ENCODE measurements at regions not wholly inside any gene's neighbourhood (a gene's known extent, or its start where the extent isn't known, plus 50 kb on each side); places are given as distances from the start of the nearest gene placed in this dataset.

- no peak for DNase-seq (ENCODE audit: low read depth)
These were observed 372.1 kb upstream of the NR2F2 start for GRCh38 chr15:95958382-95958781.

GRCh38 chr15:95968856-95969255, 361.6 kb upstream of the NR2F2 start:
- DNase-seq (ENCODE audit: low read depth): no peak

DNA sequence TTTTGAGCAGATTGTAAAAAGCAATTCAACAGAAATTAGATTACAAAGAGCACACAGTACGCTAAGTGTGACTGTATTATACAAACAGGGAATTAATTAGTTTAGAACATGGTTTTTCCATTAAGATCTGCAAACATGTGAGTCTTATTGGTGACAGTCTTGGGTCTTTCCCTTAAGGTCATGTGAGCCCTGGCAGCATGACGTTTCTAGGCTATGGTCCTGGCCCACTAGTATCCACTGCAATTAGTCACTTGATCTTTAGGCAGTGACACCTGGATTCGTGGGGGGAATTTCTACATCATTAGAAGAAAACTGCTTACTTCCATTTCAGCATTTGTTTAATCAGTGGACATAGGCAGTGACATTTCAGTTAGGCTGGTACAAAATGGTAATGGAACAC, 360.2 kb upstream of the NR2F2 start:
- no peak for DNase-seq (ENCODE audit: low read depth)

DNA sequence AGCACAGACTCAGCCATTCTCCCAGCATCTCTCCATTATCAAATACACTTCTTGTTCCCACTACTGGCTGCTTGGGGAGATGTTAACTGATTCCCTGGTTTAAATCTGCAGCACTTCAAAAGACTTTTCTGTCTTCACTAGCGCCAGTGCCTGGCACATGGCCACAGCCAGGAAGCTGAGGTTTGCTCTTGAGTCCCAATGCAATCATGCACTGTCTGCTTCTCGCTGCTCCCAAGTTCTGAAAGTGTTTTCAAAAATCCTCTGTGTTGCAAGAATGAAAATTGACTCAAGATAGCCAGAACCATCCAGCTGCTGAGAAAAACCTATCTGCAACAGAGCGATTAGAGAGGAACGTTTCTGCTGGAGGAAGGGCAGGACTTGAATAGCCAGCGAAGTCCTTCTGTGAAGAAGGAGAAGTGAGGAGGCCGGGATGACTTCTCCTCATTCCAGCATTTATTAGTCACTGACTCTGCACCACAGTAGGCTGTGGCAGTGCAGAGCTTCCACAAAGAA, 358.4 kb upstream of the NR2F2 start:
- DNase-seq (ENCODE audit: low read depth): no peak

DNA sequence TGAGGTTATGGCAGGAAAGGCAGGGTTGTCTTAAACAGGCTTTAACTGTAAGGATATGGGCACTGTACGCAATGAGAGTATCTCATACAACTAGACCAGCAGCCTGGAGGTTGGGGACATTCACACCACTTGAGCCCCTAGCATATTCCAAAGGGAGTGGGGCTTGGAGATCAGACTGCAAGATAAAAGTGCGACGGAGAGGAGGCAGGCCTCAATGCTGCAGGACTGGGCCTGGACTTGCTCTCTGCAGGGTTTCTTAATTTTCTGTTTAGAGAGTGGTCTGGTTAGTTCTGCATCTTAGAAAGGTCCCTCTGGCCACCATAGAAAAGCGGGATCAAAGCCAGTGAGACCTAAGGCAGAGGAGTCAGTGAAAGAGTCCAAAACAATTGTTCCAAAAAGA, 357.7 kb upstream of the NR2F2 start:
- no peak for DNase-seq (ENCODE audit: low read depth)

DNA sequence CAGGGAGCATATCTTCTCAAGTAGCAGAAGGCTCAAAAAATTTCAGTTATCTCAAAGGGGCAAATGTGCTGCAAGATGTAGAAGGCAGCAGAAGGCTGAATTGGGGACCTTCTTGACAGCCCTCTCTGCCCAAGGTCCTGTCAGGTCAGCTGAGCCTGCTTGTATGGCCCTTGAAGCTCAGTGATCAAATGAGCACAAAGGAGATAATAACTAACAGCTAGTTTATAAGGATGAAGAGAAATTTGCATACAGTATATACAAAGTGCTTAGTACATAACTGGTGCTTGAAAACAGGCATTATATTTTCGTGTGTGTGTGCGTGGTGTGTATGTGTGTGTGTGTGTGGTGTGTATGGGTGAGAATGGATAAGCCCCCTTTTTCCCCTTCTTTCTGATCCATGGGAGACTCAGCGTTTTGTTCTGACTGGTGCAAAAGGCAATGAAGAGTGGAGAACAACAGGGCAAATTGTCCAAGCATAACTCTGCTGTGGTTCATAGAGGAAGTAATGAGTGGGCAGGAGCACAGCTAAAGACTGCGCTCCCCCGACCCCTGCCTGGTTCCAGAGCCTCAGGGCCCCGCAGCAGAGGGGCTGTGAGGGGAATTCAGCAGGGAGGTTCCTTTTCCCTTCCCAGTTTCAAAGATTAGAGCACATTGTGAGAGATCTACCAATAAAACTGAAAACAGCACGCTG, 356.8 kb upstream of the NR2F2 start:
- no peak for DNase-seq (ENCODE audit: low read depth)

GRCh38 chr15:95975212-95975611, 355.3 kb upstream of the NR2F2 start:
- DNase-seq (ENCODE audit: low read depth): no peak

GRCh38 chr15:95979286-95979685, 351.2 kb upstream of the NR2F2 start:
- DNase-seq (ENCODE audit: low read depth): no peak

GRCh38 chr15:95981209-95981608, 349.3 kb upstream of the NR2F2 start:
- no peak for DNase-seq (ENCODE audit: low read depth)

DNA sequence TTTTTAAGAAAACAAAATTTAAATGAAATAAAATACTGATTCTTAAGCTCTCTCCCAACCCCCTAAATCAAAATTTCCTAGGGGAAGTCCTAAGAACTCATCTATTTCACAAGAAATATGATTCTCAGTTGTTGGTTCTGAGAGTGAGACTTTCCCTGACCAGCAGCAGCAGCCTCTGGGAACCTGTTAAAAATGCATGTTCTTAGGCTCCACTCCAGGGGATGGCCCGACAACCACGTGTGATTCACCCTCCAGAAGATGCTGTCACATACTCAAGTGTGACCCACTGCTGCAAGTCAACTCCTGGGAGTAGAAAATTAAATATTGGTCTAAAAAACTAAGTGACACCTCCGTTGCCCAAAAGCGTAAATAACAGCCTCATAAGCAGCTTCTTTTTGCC, 343.2 kb upstream of the NR2F2 start:
- DNase-seq (ENCODE audit: low read depth): no peak

DNA sequence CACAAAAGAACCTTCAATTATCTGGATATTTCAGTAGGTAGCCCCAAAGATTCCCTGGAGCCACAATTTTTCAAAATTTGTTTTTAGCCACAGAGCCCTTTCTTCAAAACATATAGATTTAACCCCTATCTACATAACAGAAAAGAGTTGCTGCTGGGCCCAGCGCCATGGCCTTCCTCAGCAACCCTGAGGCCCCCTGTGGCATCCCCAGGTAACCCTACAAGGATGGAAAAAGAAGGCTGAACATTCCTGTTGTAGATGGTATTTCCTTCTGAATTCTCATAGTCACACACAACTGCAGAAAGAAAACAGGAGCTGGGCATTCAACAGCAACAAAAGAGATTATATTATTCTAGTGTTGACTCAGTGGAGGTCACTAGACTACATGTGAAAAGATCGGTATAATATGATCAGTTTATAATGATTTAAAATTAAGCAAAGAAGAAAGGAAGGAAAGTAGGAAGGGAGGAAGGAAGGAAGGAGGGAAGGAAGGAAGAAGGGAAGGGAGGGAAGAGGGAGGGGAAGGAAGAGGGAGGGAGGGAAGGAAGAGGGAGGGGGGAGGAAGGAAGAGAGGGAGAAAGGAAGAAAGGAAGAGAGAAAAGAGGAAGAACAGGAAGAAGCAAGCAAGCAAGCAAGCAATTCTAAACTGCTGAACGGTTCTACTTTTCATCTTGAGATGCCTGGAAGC, 342.5 kb upstream of the NR2F2 start:
- DNase-seq (ENCODE audit: low read depth): no peak

DNA sequence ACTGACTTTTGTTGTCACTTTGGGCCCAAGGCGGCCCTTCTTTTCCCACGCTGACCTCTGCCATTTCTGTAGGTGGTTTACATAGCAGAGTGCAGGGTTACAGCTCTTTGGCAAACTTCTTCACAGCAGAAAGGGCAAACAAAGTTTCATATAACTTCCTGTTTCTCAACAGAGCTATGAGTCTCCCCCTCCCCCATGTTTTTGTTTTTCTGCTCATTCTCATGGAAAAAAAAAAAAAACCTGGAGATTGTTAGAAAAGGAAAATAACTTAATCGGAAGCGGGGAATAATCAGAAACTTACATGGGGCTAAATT, 342.0 kb upstream of the NR2F2 start:
- DNase-seq (ENCODE audit: low read depth): no peak

- DNase-seq (ENCODE audit: low read depth): no peak
These were observed 341.1 kb upstream of the NR2F2 start for GRCh38 chr15:95989392-95989791.

- DNase-seq (ENCODE audit: low read depth): no peak
These were observed 339.7 kb upstream of the NR2F2 start for GRCh38 chr15:95990833-95991232.

DNA sequence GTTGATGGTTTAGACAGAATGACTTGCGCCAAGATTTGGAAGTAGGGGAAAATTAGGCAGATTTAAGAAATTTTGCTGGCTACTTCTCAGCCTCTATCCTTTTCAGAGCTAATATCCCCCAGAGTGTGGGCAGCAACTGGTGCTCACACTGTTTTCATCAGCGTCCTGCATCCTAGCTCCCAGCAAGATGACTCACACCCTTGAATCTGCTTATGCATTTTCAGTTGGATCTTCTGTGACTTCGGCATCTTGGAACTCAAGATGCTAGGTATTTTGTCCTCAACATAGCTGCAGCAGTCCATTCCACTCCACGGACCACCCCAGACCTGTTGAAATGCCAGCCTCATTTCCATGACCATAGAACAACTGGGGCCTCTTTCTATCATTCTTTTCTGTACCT, 336.1 kb upstream of the NR2F2 start:
- no peak for DNase-seq (ENCODE audit: low read depth)

GRCh38 chr15:95995375-95996168, 334.9 kb upstream of the NR2F2 start:
- no peak for DNase-seq (ENCODE audit: low read depth)

- no peak for DNase-seq (ENCODE audit: low read depth)
These were observed 334.0 kb upstream of the NR2F2 start for GRCh38 chr15:95996494-95996893.

GRCh38 chr15:95998935-95999334, 331.6 kb upstream of the NR2F2 start:
- no peak for DNase-seq (ENCODE audit: low read depth)

- no peak for DNase-seq (ENCODE audit: low read depth)
These were observed 327.3 kb upstream of the NR2F2 start for GRCh38 chr15:96002890-96003859.

DNA sequence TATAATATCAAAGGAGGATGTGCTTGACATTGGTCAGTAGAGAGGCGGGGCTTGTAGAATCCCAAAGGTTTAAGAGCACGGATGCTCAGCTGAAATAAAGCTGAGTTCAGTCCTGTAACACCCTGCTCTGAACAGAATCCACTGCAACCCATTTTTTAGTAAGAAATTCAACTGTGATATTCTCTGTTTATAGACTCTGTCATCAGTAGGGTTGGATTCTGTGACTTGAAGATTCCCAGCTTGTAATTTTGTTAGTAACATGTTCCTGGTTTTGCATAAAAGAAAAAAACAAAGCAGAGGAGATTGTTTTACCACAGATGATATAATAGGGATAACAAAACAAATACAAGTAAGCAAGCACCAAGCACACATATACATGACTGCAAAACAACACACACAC, 324.6 kb upstream of the NR2F2 start:
- DNase-seq (ENCODE audit: low read depth): no peak

DNA sequence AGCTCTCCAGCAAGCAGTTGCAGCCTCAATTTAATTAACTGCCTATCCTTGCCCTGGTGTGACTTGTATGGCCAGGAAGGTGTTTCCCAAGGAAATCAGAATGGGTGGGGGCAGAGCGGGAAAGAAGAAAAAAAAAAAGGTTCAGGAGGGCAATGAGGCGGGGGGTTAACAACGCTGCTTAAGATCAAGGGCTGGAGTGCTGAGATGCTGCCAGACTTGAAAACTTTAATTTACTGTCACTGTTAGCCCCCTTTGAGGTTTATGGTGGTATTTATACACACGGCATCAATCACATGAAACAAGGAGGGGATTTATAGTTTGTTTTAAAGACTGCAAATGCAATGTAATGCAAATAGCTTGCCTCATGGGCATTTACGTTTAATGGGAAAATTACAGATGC, 319.4 kb upstream of the NR2F2 start:
- DNase-seq (ENCODE audit: low read depth): no peak

DNA sequence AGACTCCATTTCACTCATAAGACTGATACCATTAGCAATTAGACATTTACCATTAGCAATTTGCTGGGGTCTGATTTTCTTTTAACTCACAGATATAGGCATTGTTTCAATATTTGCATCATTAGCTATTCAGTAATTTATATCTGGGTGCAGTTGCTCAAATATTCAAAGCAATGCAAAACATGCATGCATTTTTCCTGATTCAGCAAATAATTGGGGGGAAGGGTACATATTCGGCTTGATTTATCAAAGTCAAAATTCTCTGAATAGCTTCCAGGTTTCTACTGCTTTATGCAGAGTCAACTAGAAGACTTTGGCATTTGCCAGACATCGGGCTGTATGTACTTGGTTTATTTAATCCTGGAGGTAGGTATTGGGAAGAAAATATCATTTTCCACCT, 315.6 kb upstream of the NR2F2 start:
- no peak for DNase-seq (ENCODE audit: low read depth)
